ENCODE measurements at regions not wholly inside any gene's neighbourhood (a gene's known extent, or its start where the extent isn't known, plus 50 kb on each side); places are given as distances from the start of the nearest gene placed in this dataset.
"Not testable (repeated sequence)": the region's sequence is repeated elsewhere in the genome, so short reads cannot be mapped to it uniquely, and the experiment has no call there.

DNA sequence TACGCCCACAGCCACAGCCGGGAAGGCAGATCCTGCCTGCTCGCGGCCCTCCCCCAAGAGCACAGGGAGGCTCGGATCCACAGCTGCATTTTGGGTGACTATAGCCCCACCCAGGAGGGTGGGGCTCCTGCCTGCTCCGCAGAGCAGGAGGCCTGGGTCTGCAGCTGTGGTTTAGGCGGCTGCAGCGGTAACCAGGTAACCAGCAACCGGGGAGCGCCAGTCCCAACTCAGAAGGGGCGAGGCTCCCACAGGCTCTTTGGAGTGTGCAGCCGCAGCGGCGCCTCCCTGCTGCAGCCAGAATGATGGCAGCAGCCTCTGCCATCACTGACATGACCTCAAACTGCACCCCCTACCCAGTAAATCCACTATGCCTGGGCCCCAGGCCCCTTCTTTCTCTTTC is 148.0 kb upstream of the F9 start:
- no peaks in the 10 kb centered on the region for H3K4me1 ChIP-seq (ENCODE audit: insufficient read depth, low read length, poor library complexity, severe bottlenecking)
- no peaks in the 10 kb centered on the region for H4K20me1 ChIP-seq (ENCODE audit: insufficient read depth, low read length)
- no peak for TF ChIP-seq EZH2phosphoT487 (IDR thresholded peaks at IDR 0.05; ENCODE audit: borderline replicate concordance, low read depth, low read length)
- TF ChIP-seq, protein P1, sequence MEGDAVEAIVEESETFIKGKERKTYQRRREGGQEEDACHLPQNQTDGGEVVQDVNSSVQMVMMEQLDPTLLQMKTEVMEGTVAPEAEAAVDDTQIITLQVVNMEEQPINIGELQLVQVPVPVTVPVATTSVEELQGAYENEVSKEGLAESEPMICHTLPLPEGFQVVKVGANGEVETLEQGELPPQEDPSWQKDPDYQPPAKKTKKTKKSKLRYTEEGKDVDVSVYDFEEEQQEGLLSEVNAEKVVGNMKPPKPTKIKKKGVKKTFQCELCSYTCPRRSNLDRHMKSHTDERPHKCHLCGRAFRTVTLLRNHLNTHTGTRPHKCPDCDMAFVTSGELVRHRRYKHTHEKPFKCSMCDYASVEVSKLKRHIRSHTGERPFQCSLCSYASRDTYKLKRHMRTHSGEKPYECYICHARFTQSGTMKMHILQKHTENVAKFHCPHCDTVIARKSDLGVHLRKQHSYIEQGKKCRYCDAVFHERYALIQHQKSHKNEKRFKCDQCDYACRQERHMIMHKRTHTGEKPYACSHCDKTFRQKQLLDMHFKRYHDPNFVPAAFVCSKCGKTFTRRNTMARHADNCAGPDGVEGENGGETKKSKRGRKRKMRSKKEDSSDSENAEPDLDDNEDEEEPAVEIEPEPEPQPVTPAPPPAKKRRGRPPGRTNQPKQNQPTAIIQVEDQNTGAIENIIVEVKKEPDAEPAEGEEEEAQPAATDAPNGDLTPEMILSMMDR (conservative IDR thresholded peaks at IDR 0.05; ENCODE audit: low read length): no peak
- POLR2A ChIA-PET: no interaction called here
- H3K9me3 ChIP-seq (ENCODE audit: low read length): no peaks in the 10 kb centered on the region
- CTCF ChIA-PET (ENCODE audit: unreplicated experiment): no interaction called here
- no peak for DNase-seq (ENCODE audit: low spot score)
- no peak overlapping the region for H3K4me3 ChIP-seq (ENCODE audit: low read depth, low read length, poor library complexity, severe bottlenecking)
- H3K27ac ChIP-seq (ENCODE audit: low read depth, low read length, poor library complexity, severe bottlenecking): no peak overlapping the region
- H3K9me2 ChIP-seq (ENCODE audit: insufficient read depth, low read length): no peaks in the 10 kb centered on the region
- no TSS peak for BruUV-seq (replicated peaks)
- H3K79me2 ChIP-seq (ENCODE audit: insufficient read depth, low read depth, low read length): no peaks in the 10 kb centered on the region
- H3K4me2 ChIP-seq (ENCODE audit: low read length): no peak overlapping the region
- intact Hi-C loops (cut with micrococcal nuclease; ENCODE audit: unreplicated experiment): no loop called here
- no peaks in the 10 kb centered on the region for H3K36me3 ChIP-seq (ENCODE audit: insufficient read depth, low read length)
- H2AFZ ChIP-seq (ENCODE audit: low read length): no peak overlapping the region

DNA sequence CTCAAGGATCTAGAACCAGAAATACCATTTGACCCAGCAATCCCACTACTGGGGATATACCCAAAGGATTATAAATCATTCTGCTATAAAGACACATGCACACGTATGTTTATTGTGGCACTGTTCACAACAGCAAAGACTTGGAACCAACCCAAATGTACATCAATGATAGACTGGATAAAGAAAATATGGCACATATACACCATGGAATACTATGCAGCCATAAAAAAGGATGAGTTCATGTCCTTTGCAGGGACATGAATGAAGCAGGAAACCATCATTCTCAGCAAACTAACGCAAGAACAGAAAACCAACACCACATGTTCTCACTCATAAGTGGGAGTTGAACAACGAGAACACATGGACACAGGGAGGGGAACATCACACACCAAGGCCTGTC is 154.0 kb upstream of the F9 start:
- H3K79me2 ChIP-seq (ENCODE audit: insufficient read depth, low read depth, low read length); H4K20me1 ChIP-seq (ENCODE audit: insufficient read depth, low read length); POLR2A ChIA-PET; H3K27ac ChIP-seq (ENCODE audit: low read depth, low read length, poor library complexity, severe bottlenecking); H3K4me3 ChIP-seq (ENCODE audit: low read depth, low read length, poor library complexity, severe bottlenecking); H3K9me3 ChIP-seq (ENCODE audit: low read length); intact Hi-C loops (cut with micrococcal nuclease; ENCODE audit: unreplicated experiment); H3K36me3 ChIP-seq (ENCODE audit: insufficient read depth, low read length); DNase-seq (ENCODE audit: low spot score); H3K4me1 ChIP-seq (ENCODE audit: insufficient read depth, low read length, poor library complexity, severe bottlenecking); H3K9me2 ChIP-seq (ENCODE audit: insufficient read depth, low read length); H2AFZ ChIP-seq (ENCODE audit: low read length); H3K4me2 ChIP-seq (ENCODE audit: low read length); CTCF ChIA-PET (ENCODE audit: unreplicated experiment); BruUV-seq (replicated peaks): not testable (repeated sequence)

DNA sequence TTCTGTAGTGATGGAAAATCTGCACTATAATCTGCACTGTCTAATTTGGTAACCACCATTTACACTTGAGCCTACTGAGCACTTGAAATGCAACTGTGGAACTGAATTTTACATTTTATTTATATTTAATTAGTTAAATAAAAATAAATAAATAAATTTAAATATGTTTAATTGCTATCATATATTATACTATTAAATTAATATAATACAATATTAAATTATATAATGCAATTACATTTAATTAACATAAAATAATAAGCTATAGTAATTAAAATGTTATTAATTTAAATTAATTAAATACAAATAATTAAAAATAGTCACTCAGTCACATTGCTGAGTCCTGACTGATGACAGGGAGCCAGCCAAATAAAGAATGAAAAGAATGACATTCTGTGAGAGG is 170.2 kb upstream of the F9 start:
- H3K36me3 ChIP-seq (ENCODE audit: insufficient read depth, low read length): no peaks in the 10 kb centered on the region
- H2AFZ ChIP-seq (ENCODE audit: low read length): no peak overlapping the region
- TF ChIP-seq, protein P1 (conservative IDR thresholded peaks at IDR 0.05; ENCODE audit: low read length): no peak
- no peaks in the 10 kb centered on the region for H3K79me2 ChIP-seq (ENCODE audit: insufficient read depth, low read depth, low read length)
- no peak overlapping the region for H3K27ac ChIP-seq (ENCODE audit: low read depth, low read length, poor library complexity, severe bottlenecking)
- ChIA-PET CTCF (ENCODE audit: unreplicated experiment) (no interaction called here), POLR2A (interaction anchor here (1.1 kb wide), 1 partner anchor 12 kb away, joined by 3 read pairs; no protein-coding TSS in a partner anchor)
- H3K9me2 ChIP-seq (ENCODE audit: insufficient read depth, low read length): no peaks in the 10 kb centered on the region
- H4K20me1 ChIP-seq (ENCODE audit: insufficient read depth, low read length): no peaks in the 10 kb centered on the region
- no peak for DNase-seq (ENCODE audit: low spot score)
- H3K4me1 ChIP-seq (ENCODE audit: insufficient read depth, low read length, poor library complexity, severe bottlenecking): no peaks in the 10 kb centered on the region
- intact Hi-C loops (cut with micrococcal nuclease; ENCODE audit: unreplicated experiment): no loop called here
- BruUV-seq (replicated peaks): no TSS peak
- no peak overlapping the region for H3K4me3 ChIP-seq (ENCODE audit: low read depth, low read length, poor library complexity, severe bottlenecking)
- no peak overlapping the region for H3K4me2 ChIP-seq (ENCODE audit: low read length)
- no peaks in the 10 kb centered on the region for H3K9me3 ChIP-seq (ENCODE audit: low read length)

DNA sequence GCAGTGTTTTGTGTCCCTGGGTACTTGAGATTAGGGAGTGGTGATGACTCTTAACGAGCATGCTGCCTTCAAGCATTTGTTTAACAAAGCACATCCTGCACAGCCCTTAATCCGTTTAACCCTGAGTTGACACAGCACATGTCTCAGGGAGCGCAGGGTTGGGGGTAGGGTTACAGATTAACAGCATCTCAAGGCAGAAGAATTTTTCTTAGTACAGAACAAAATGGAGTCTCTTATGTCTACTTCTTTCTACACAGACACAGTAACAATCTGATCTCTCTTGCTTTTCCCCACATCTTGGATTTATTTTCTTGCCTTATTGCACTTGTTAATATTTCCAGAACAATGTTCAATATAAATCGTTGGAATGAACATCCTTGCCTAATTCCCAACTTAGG is 187.9 kb upstream of the F9 start:
- H3K4me3 ChIP-seq (ENCODE audit: low read depth, low read length, poor library complexity, severe bottlenecking); H3K4me2 ChIP-seq (ENCODE audit: low read length); POLR2A ChIA-PET; H3K9me3 ChIP-seq (ENCODE audit: low read length); H3K27ac ChIP-seq (ENCODE audit: low read depth, low read length, poor library complexity, severe bottlenecking); CTCF ChIA-PET (ENCODE audit: unreplicated experiment); DNase-seq (ENCODE audit: low spot score); H2AFZ ChIP-seq (ENCODE audit: low read length); H4K20me1 ChIP-seq (ENCODE audit: insufficient read depth, low read length); H3K36me3 ChIP-seq (ENCODE audit: insufficient read depth, low read length); H3K4me1 ChIP-seq (ENCODE audit: insufficient read depth, low read length, poor library complexity, severe bottlenecking); H3K79me2 ChIP-seq (ENCODE audit: insufficient read depth, low read depth, low read length); BruUV-seq (replicated peaks); H3K9me2 ChIP-seq (ENCODE audit: insufficient read depth, low read length); intact Hi-C loops (cut with micrococcal nuclease; ENCODE audit: unreplicated experiment): not testable (repeated sequence)

DNA sequence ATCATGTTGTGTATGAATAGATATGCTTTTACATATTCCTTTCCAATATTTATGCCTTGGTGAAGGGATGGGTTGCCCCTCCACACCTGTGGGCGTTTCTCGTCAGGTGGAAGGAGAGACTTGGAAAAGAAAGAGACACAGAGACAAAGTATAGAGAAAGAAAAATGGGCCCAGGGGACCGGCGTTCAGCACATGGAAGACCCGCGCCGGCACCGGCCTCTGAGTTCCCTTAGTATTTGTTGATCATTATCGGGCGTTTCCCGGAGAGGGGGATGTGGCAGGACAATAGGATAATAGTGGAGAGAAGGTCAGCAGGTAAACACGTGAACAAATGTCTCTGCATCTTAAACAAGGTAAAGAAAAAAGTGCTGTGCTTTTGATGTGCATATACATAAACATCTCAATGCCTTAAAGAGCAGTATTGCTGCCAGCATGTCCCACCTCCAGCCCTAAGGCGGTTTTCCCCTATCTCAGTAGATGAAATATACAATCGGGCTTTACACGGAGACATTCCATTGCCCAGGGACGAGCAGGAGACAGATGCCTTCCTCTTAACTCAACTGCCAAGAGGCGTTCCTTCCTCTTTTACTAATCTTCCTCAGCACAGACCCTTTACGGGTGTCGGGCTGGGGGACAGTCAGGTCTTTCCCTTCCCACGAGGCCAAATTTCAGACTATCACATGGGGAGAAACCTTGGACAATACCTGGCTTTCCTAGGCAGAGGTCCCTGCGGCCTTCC is 188.5 kb upstream of the F9 start:
- H2AFZ ChIP-seq (ENCODE audit: low read length); H3K9me2 ChIP-seq (ENCODE audit: insufficient read depth, low read length); BruUV-seq (replicated peaks); POLR2A ChIA-PET; H4K20me1 ChIP-seq (ENCODE audit: insufficient read depth, low read length); H3K9me3 ChIP-seq (ENCODE audit: low read length); H3K4me3 ChIP-seq (ENCODE audit: low read depth, low read length, poor library complexity, severe bottlenecking); intact Hi-C loops (cut with micrococcal nuclease; ENCODE audit: unreplicated experiment); H3K79me2 ChIP-seq (ENCODE audit: insufficient read depth, low read depth, low read length); H3K27ac ChIP-seq (ENCODE audit: low read depth, low read length, poor library complexity, severe bottlenecking); H3K36me3 ChIP-seq (ENCODE audit: insufficient read depth, low read length); CTCF ChIA-PET (ENCODE audit: unreplicated experiment); H3K4me1 ChIP-seq (ENCODE audit: insufficient read depth, low read length, poor library complexity, severe bottlenecking); DNase-seq (ENCODE audit: low spot score); H3K4me2 ChIP-seq (ENCODE audit: low read length): not testable (repeated sequence)
